HG03342 (cell line): ENCODE measurements at regions not wholly inside any gene's neighbourhood (a gene's known extent, or its start where the extent isn't known, plus 50 kb on each side); places are given as distances from the start of the nearest gene placed in this dataset.

ENCODE experiments used
- ATAC-seq: cut with Tn5 transposase; IDR thresholded peaks from one replicate; pipeline ENCODE4 v1.9.1; 2021; ENCODE audit warnings: mild to moderate bottlenecking, moderate library complexity; ENCODE audit not compliant: unreplicated experiment

- no peak for ATAC-seq
Observed at GRCh38 chr16:72532906-72533410, 361.0 kb upstream of the PMFBP1 start.

GRCh38 chr16:72530434-72530833 is 358.5 kb upstream of the PMFBP1 start:
- no peak for ATAC-seq

DNA sequence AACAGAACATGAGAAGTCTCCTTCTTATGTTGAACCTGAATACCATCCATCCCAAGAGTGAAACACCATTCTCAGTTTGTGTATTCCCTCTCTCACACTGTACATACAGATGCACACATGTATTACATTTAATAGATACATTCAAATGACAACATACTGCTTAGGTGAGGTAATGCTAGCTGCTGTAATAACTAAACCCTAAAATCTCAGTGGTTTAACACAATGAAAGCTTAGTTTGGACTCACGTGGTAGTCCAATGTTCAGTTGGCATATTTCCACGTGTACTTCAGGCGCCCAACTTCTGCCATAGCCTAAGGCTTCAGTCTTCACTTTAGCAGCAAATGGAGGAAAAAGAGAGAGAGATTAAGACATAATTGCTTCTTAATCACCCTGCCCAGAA is 351.1 kb upstream of the PMFBP1 start:
- ATAC-seq = no peak

- no peak for ATAC-seq
Observed at GRCh38 chr16:72517154-72517553, 345.2 kb upstream of the PMFBP1 start.

DNA sequence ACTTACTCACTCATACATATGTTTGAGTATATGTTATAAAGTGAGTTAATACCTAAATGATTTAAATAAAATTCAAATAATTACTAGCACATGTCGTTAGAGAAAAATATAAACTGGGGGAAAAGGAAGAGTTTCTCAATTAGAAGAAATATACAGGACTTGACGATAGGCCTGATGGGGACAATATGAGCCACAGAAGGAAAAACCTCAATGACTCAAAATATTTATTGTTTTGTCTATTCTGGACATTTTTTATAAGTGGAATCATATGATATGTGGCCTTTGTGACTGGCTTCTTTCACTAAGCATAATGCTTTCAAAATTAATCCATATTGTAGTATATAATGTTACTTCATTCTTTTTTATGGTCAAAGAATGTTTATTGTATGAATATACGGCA is 339.2 kb upstream of the PMFBP1 start:
- ATAC-seq = no peak

- no peak for ATAC-seq
Observed at GRCh38 chr16:72508191-72508590, 336.2 kb upstream of the PMFBP1 start.

GRCh38 chr16:72502594-72503005 is 330.6 kb upstream of the PMFBP1 start:
- ATAC-seq = no peak

- ATAC-seq = peak; percentile 93
Observed at GRCh38 chr16:72501739-72502593, 330.0 kb upstream of the PMFBP1 start.

DNA sequence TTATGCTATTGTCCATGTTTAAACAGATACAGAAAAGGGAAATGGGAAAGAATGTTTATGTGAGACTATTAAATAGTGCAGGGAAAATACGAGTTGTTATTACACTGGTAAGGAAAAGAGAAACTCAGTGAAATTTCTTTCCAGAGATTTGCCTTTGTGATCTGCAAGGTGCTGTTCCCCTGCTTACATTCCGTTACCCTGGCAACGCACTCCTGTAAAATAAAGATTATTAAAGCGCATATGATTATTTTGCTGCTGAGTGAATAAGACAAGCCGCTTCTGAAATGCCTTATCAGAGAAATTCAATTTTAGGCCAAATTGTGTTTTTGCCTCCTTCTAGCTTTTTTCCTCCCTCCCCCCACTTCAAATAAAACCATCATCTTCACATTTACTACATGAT is 328.6 kb upstream of the PMFBP1 start:
- no peak for ATAC-seq

DNA sequence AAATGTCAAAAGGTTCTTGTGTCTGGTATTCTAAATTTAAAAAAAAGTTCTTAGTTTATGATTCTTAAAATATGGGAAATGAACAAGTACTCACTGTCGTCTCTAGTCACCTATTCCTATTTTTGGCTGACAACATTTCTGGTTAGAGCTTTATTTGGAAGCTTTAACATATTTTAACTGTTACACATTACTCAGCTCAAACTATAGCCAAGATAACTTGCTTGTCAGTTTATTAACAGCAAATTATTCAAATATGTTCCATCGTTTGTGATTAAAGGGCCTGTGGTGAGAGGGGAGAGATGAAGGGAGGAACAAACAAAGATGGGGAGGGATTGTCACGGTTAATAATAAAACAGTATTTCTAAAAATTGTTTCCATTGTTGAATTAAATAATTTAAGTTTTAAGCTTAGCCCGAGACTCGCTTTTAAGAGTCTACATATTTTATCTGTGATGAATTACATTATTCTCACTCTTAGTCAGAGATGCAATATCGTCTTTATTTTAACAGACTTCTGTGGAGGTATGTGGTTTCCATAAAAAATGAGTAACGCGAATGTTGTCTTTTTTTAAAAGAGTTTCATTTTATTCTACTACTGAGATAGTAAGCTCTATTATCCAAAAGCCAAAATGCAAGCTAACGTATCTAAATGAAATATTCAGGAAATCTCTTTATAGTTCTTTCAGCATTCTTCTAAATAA is 321.9 kb upstream of the PMFBP1 start:
- ATAC-seq = no peak

DNA sequence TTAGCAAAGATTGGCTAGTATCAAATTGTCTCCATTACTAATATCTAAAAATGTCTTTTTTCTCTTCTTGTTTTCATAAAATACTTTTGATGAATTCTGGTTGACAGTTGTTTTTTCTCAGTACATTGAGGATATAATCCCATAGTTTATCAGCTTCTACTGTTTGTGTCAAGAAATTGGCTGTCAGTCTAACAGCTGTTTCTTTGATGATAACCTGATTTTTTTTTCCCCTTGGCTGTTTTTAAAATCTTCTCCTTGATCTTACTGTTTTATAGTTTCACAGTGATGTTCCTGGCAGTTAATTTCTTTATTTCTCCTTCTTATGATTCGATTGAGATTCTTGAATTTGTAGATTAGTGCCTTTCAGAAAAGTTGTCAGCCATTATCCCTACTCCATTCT is 315.3 kb upstream of the PMFBP1 start:
- ATAC-seq = no peak

GRCh38 chr16:72482695-72483094 is 310.7 kb upstream of the PMFBP1 start:
- ATAC-seq = no peak

DNA sequence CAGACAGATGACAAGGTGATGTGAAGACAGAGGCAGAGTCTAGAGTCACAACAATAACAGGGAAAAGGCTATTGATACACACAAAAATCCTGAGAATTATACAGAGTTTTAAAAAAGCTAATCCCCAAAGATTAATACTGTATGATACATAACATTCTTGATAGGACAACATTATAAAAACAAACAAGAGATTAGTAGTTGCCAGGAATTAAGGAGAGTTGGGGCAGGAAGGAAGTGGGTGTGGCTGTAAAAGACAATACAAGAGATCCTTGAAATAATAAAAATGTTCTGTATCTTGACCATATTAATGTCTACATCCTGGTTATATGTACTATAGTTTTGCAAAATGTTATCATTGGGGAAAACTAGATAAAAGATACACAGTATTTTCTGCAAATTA is 309.5 kb upstream of the PMFBP1 start:
- no peak for ATAC-seq

DNA sequence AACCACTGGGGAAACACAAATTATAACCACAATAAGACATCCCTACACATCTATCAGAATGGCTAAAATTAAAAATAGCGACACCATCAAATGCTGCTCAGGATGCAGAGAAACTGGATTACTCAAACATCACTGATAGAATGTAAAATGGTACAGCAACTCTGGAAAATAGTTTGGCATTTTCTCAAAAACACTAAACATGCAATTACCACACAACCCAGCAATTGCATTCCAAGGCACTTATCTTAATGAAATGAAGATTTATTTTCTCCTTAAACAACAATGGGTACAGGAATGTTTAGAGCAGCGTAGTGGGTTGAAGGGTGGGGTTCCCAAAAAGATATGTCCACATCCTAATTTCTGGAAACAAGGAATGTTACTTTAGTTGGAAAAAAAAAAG is 309.0 kb upstream of the PMFBP1 start:
- ATAC-seq = no peak

GRCh38 chr16:72475688-72476087 is 303.7 kb upstream of the PMFBP1 start:
- no peak for ATAC-seq

DNA sequence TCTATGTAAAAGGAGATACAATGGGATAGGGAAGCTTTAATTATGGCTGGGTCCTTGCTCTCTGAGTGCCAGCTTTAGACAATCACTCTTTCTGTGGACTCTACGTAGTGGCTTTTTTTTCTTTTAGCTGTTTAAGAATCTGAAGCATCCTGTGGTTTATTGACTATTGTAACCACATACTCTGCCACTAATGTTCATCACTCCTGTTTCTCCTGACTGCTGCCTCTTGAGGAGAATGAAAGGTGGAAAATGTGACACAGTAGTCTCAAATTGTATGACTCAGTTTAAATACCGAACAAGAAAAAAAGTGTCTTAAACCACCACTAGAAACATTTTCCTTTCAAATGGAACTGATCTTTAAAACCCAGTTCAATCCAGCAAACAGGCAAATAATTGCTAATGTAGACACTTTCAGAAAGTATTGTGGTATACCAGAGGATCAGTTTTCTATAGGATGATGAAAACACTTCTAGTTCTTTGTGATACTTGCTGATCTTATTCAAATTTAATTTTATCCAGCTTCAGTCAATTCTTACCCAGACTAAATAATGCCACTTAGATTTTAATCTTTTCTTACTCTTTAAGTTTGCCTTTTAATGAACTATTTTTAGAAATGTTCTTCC is 302.7 kb upstream of the PMFBP1 start:
- no peak for ATAC-seq

GRCh38 chr16:72473631-72474030 is 301.7 kb upstream of the PMFBP1 start:
- no peak for ATAC-seq

GRCh38 chr16:72471317-72471924 is 299.5 kb upstream of the PMFBP1 start:
- no peak for ATAC-seq

DNA sequence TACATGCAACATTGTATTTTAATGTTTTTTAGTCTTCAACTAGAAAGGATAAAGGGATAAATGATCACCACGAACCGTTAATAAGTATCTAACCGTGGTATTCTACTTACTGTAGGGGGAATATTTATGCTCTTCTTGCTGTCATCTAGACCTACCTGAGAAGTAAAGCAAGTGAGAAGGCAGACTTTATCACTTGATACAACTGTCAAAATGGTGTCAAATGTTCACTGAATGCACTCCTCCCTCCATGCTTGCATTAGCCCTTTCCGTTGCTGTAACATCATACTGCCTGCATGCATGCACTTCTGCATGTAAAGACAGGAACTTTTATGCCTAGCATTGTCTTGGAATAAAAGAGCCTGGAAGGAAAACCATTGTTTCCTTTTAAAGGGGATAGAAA is 298.6 kb upstream of the PMFBP1 start:
- ATAC-seq = no peak

DNA sequence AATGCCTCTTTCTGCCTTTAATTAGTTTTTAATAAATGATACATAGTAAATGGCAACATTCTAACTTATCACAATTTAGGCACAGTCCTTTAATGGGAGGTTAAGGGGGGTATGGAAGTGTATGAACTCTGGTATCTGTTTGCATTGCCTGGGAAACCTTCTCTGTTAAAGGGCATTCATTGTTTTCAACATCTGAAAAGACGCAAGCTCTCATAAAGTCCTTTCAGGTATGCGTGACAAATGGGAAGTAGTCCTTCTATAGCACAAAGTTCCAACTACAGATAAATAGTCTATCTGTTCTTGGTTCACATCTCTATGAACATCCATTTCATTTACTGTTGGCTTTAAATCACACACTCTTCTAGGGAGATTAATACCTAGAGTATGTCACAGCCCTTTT is 298.0 kb upstream of the PMFBP1 start:
- no peak for ATAC-seq

DNA sequence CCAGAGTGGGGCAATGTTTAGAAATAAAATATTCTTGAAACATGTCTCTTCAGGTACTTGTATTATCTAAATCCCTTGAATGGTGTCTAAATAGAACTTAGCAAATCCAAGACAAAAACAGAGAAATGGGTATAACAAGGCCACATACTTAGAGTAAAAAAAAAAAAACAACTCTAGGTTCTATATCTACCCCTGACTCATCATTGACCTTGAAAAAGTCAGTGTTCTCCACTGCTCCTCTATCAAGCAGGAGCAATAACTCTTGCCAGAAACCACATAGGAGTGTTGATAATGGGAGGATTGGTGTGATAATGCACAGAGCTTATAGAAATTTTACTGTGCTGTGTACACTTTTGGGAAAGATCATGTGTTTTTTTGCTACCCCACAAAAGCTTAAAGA is 296.6 kb upstream of the PMFBP1 start:
- no peak for ATAC-seq
